GM10266 (cell line): ENCODE measurements at regions not wholly inside any gene's neighbourhood (a gene's known extent, or its start where the extent isn't known, plus 50 kb on each side); places are given as distances from the start of the nearest gene placed in this dataset.

Experiments used
- DNase-seq: peaks from one replicate; pipeline ENCODE4 v3.0.0; 2012; ENCODE audit errors: extremely low spot score
- TF ChIP-seq, protein P1 (sequence below): IDR thresholded peaks from 2 replicates; pipeline ENCODE4 v1.5.1; 2012; ENCODE audit warnings: mild to moderate bottlenecking, low read depth; ENCODE audit not compliant: control insufficient read depth, insufficient read depth; ENCODE audit errors: missing control alignments

DNA sequence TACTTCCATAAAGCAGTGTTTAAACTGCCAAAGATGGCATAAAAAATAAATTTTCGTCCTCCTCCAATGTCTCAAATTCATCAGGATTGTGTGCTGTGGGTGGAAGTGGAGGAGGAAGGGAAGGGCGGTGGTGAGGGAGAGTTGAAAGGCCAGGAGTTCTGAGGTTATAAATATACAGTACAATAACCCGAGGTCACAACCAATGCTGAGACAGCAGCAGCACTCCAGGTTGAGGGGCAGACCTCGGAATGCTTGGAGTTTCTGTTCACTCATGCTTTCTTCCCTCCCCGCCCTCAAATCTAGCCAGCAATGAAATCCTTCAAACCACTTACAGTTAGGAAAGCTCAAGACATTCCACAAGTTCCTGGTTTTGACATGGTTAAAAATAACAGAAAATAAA, 134.0 kb upstream of the SMAD1 start:
- DNase-seq, result no peak
- TF ChIP-seq, protein P1, sequence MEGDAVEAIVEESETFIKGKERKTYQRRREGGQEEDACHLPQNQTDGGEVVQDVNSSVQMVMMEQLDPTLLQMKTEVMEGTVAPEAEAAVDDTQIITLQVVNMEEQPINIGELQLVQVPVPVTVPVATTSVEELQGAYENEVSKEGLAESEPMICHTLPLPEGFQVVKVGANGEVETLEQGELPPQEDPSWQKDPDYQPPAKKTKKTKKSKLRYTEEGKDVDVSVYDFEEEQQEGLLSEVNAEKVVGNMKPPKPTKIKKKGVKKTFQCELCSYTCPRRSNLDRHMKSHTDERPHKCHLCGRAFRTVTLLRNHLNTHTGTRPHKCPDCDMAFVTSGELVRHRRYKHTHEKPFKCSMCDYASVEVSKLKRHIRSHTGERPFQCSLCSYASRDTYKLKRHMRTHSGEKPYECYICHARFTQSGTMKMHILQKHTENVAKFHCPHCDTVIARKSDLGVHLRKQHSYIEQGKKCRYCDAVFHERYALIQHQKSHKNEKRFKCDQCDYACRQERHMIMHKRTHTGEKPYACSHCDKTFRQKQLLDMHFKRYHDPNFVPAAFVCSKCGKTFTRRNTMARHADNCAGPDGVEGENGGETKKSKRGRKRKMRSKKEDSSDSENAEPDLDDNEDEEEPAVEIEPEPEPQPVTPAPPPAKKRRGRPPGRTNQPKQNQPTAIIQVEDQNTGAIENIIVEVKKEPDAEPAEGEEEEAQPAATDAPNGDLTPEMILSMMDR, result no peak

DNA sequence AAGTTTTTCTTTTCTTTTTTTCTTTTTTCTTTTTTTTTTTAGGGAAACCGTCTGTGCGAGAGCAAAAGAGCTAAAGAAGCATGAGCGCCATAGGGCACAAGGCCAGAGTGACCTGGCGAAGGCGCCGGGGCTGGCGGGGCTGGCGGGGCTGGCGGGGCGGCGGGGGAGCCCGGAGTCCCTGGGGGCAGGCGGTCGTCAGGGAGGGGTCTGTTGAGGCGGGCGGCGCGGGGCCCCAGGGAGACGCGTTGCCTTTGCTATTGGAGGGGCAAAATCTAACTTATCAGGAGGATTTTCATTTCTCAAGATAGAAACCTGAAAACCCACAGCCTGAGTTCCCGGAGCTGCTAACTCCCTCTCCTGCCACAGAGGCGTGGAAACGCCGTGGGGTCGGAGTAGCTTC, 135.6 kb upstream of the SMAD1 start:
- DNase-seq, result no peak
- TF ChIP-seq, protein P1, result no peak

- no peak for DNase-seq
- TF ChIP-seq, protein P1, result no peak
Observed at GRCh38 chr4:145345401-145345800, 136.3 kb upstream of the SMAD1 start.

DNA sequence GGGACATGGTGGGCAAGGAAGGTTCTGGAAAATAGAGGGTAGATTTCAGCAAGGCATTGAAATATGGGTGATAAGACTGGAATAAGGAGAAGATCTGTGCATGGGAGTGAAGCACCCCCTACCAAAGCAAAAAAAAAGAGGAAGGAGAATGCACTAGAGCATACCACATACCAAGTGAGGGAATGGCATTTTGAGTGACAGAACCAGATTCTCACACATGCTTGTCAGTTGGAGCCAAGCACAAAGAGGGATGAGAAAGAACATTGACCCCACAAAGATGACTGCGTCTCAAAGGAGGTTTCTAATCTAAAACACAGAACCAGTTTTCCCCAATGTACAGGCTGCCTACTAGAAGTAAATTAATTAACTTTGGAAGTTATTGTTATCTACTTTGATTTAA, 140.3 kb upstream of the SMAD1 start:
- TF ChIP-seq, protein P1, result no peak
- DNase-seq, result no peak

DNA sequence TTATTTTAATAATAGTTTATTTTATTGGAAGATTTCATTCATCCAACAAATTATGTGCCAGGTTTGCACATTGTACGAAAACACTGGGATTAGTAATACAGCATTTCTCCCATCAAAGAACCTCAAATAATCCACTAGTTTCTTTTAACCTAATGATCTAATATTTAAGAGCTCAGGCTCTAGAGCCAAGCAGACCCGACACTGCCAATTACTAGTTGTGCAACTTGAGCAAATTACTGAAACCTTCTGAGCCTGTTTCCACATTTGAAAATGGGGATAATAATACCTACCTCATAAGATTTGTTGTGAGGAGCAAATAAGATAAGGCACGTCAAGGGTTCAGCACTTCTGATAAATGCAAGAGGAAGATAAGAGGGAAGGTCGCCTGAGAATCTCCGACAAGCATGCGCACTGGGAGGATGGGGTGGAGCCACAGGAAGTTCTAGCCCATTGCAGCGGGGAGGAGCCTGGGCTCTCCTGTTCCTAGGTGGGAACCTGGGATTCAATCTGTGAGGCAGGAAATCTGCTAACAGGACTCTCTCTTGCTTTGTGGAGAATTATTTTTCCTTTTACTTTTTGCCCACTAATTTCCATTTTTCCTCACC, 141.5 kb upstream of the SMAD1 start:
- TF ChIP-seq, protein P1, result no peak
- DNase-seq, result no peak

DNA sequence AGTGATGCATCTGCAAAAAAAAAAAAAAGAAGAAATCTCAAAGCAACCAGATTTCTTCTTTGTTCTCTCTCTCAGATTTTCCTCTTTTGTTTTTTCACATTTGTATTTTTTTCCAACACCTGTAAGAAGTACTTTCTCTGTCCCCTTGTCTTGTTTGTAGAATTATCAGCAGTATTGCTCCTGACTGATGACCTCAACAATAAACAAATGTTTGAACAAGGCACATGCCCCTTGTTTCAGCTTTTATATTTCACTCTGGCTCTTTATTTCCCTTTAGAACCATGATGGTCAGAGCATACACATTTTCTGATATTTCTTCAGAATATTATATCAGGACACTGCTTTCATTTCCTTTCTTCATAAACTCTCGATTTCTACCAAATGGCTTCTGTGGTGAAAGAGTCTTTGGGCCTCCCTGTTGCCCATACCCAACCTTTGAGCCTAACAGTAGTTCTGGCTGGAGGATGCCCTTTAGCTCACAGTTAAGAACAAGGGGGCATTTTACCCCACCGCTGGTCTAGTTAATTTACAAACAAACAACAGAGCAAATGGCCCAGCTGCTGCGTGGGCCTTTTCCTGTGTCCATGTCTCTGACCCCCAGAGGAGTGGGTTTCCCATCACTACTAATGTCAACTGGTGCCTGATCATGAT, 142.5 kb upstream of the SMAD1 start:
- TF ChIP-seq, protein P1, result no peak
- DNase-seq, result no peak

DNA sequence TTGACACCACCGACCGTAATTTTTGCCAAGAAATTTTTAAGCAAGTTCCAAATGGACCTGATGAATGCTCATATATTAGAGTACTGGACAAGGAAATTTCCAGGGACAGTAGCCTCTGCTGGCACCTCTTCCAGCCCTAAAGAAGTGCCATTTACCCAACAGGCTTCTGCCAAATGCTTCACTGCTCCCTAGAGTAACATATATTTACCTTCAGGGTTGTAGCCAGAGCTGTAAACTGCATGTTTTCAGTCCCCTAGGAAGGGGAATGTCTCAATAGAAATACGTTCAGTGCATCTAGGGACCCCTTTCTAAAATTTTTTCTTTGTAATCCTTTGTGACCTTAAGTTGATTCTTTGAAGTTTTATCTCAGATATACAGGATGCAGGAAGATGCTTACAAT, 143.1 kb upstream of the SMAD1 start:
- TF ChIP-seq, protein P1, result no peak
- DNase-seq, result no peak
